ENCODE measurements at regions not wholly inside any gene's neighbourhood (a gene's known extent, or its start where the extent isn't known, plus 50 kb on each side); places are given as distances from the start of the nearest gene placed in this dataset.
"Not testable (repeated sequence)": the region's sequence is repeated elsewhere in the genome, so short reads cannot be mapped to it uniquely, and the experiment has no call there.

DNA sequence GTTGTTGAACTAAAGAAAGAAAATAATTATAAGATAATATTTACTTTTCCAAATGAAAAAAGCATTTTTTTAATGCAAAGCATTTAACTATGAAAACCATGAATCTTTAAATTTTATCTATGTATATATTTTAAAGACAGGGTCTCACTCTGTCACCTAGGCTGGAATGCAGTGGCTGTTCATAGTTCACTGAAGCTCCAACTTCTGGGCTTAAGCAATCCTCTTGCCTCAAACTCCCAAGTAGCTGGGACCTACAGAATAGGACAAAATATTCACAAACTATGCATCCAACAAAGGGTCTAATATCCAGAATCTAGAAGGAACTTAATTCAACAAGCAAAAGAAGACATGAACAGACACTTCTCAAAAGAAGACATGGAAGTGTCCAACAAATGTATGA is 55.9 kb upstream of the ALB start:
- DNase-seq = no peak

DNA sequence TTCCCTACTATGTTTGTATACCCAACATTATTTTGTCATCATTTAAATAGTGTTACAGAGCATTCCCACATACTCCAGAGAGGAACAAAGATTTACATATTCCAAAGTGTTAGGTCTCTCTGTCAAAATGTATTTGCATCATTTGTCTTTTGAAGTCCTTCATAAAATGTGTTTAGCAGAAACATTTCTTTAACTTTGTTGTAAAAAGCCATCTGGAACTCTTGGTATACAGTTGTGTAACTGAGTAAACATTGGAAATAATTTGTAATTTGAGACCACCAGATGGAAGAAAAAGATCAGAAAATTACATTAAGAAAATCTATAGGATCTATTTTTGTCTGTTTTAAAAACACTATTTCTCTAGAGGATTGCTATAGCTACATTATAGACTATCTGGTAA is 56.6 kb upstream of the ALB start:
- no peak for DNase-seq

DNA sequence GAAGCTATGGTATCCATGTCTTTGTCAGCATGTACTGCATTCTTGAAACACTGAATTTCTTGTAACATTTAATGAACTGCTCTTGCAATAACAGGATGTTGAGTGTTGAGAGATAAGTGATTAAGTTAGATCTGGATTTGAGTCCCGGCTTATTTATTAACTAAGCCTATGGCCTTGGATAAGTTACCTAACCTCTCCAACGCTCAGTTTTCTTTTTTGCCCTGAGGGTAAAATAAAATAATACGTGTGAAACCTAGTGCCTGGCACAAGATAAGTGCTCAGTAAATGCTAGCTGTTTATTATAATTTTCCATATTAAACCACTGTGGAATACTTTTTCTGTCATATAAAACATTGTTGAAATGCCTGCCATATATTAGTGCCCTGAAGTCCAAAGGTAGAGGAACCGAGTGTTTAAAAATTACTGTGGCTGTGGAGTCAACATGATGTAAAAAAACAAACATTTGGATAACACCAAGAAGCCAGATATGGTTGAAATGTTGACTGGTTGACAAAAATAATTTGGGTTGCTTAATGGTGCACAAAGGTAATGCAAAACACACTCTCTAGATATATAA is 58.6 kb upstream of the ALB start:
- DNase-seq = no peak

DNA sequence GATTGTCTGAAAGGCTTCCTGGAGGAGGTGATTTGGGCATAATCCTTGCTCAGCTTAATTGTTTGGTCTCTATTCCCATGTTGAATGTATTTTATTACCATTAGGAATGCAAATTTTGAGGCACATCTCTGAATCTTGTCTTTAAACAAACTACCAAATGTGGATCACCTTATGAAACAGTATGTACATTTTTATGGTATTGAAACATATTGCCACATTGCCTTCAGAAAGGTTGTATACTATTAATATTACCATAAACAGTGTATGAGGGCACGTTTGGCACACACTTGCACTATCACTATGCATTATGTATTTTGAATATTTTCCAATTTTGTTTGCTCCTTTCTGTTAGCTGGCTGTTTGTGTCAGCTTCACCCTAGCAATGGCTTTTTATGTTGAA is 60.0 kb upstream of the ALB start:
- no peak for DNase-seq

DNA sequence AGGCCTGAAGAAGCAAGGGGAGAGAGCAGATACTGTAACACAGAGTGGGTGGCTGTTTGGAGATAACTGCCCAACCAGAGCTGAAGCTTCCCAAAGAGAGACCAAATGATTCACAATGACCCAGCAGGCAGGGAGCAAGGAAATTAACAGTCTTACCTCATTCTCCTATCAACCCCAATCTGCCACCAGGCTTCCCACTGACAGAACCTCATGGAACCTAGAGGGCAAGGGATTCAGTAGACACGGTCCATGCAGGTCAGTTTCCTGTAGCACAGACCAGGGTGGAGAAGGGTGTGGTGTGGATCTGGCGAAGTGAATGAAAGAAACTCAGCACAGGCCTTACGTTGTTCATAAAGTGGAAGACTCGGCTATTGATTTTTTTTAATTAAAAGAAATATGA is 60.7 kb upstream of the ALB start:
- DNase-seq = no peak

DNA sequence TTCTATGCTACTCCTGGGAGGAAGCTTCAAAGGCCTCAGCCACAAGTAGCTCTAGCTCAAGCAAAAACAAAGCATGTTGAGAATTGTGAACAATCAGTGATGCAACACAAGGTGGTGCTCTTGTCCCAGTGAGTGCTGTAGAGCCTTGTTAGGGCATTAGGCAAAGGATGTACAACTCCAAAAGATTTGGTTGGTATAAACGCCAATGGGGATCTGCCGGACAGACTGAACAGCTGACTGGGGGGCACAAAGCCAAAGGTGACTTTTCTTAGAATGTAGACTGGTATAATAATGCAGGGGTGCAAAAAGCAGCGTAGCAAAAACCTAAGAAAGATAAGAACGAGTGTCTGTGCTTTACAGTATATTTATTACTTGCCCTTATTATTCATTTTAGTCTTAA is 62.6 kb upstream of the ALB start:
- DNase-seq = peak; percentile 77

DNA sequence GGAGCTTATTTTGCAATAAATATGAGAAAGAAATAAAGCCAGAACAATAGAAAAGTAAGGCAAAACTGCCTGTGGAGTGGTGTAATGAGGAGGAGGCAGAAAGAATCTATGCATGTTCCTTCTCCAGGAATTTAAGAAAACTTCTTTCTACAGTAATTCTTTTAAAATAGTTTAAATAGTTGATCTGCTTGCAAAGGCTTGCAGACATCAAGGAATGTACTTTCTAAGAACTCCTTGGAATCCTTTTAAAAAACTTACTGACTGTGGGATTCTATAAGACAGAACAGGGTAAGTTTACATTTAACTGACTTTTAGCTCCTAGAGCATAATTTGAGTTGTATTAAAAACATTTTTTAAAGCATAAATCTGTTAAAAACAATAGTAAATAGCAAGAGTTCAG is 63.2 kb upstream of the ALB start:
- DNase-seq = no peak

DNA sequence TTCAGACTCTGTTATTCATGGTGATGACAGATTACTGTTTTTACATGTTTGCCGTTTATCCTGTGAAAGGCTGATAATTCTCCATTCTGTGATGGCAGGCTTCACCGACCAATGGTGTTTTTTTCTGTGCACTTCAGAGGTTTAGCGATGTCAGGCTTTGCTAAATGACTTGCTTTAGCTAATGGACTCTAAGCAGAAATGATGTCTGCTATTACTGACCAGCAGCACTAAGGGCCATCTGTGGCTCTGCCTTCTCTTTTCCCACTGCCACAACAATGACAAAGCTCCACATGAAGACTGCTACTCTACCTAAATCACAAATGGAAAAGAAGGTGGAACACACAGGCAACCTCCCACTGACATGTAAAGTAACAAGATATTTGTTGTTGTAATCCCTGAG is 68.4 kb upstream of the ALB start:
- DNase-seq = no peak

DNA sequence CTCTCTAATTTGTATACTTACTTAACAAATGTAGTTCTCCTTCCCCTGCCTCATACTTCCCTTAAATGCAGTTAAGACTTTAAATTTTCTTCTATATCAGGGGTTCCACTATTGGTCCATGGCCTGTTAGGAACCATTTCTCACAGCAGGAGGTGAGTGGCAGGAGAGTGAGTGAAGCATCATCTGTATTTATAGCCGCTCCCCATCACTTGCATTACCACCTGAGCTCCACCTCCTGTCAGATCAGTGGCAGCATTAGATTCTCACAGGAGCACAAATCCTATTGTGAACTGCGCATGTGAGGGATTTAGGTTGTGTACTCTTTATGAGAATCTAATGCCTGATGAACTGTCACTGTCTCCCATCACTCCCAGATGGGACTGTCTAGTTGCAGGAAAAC is 72.1 kb upstream of the ALB start:
- DNase-seq = not testable (repeated sequence)

DNA sequence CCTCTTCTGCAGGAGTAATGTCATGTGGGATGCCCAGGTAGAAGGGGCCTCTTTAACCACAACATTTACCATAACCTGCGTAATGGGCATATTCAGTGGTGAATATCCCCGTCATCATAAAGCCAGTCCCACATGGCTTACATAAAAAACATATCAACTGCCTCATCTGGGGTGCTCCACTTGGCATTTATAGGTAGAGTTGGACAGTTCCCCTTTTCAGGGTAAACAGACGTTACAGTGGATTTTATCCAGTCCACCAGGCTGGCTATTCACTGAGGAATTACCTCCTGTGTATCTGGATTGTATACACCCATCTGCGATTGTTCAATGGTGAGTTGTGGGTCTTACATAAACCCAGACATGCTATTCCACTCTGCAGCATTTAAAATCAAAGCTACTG is 70.7 kb upstream of the ANKRD17 start:
- DNase-seq = no peak

DNA sequence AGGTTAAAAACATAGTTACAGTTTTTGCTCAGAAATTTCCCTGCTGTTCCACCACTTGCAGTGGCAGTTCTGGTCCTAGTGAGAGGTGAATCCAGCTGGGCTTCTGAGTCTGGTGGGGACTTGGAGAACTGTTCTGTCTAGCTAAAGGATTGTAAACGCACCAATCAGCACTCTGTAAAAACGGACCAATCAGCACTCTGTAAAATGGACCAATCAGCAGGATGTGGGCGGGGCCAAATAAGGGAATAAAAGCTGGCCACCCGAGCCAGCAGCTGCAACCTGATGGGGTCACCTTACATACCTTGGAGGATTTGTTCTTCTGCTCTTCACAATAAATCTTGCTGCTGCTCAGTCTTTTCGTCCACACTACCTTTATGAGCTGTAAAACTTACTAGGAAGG is 67.2 kb upstream of the ANKRD17 start:
- not testable (repeated sequence) for DNase-seq

DNA sequence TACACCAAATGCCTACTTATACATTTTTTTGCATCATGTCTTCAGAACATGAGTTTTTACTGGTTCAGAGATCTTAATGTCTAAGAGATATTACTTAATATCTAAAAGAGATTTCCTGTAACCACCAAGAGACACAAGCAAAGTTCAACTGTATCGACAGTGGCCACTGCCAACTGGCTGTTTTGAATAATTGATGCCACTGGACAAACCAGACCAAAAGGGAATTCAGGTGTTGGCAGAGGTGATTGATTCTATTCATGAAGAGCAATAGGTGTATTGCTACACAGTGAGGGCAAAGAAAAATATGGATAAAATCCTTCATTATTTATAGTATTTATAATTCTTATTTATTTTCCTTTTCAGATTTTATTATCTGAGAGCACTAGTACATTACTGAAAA is 58.5 kb upstream of the ANKRD17 start:
- no peak for DNase-seq

DNA sequence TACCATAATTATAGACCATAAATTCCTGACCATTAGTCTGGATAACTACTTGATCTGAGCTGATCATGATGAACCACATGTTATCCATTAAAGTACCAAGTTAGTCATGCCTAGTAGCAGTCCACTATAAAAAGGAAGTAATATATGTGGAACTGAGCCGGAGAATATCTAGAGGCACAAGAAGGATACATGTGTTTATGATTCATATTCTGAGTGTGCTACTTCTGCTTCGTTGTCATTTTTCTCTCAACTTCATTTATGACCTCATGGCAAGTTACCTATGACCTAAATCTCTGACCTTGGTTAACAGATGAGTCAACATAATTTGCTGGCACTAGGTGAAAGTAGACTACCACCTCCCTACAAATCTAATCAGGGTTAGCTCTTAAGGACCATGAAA is 56.5 kb upstream of the ANKRD17 start:
- DNase-seq = no peak

DNA sequence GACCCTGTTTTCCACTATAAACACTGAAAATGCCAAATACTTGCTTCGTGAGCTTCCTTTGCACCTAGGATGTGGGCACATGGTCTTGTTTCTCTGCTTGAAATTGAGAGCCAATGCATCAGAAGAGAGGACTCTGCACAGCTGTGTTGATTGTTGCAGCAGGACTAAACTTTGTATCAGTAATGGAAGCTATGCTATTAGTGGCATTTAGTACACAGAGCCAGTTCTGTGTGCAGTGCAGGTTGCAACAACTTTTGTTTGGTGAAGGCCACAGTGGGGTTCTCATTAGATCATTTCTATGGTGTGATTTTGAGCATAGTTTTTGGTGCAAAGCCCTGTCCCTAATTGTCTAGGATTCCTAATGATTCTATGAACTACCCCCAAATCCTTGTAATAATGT is 54.4 kb upstream of the ANKRD17 start:
- DNase-seq = no peak

DNA sequence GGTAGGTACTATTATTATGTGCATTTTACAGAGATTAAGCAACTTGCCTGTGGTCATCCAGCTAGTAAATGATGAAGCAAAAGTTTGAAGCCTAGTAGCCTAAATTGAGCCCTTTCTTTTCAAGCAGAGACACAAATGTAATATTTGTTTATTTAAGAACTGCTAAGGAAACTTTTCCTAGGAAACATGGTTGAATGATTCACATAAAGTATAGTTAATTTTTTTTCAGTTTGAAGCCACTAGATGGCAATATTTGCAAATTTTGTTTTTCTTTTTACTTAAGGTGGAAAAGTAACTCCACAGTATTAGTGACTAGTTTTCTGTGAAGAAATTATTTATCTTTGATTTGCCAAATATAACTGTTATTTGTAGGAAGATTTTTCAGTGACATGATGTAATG is 52.8 kb upstream of the ANKRD17 start:
- DNase-seq = peak; percentile 21

DNA sequence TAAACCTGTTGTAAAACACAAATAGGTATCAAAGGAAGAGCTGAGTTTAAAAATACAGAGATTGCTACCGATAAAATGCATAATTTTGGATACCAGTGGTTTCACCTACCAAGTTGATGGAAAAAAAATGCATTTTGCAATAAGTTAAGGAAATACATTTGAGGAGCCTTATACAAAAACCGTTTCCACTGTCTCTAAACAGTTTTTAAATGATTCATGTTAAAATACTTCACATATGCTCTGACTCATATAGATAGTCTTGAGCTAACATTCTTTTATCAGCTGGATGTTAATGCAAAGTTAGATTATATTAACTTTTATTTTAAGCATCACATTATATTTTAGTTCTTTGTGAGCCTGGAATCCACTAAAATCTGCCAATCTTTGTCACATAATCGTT is 50.6 kb upstream of the ANKRD17 start:
- DNase-seq = no peak
